Colon (tissue), 2 donors: ENCODE measurements at regions not wholly inside any gene's neighbourhood (a gene's known extent, or its start where the extent isn't known, plus 50 kb on each side); places are given as distances from the start of the nearest gene placed in this dataset.

Experiments used
- FAIRE-seq: peaks from 2 replicates; lab custom pipeline; 2012; peaks lifted over from hg19 to GRCh38; lab: Jason Lieb, UNC
- donor health status: control.
- donor health status: control.

GRCh38 chr3:18675197-18675596, 250.1 kb upstream of the SATB1 start:
- FAIRE-seq = no peak

- no peak for FAIRE-seq
These were observed 247.4 kb upstream of the SATB1 start for GRCh38 chr3:18672561-18672960.

GRCh38 chr3:18670759-18671158, 245.6 kb upstream of the SATB1 start:
- FAIRE-seq = no peak

- no peak for FAIRE-seq
These were observed 244.2 kb upstream of the SATB1 start for GRCh38 chr3:18669374-18669773.

GRCh38 chr3:18667552-18667951, 242.4 kb upstream of the SATB1 start:
- no peak for FAIRE-seq

- FAIRE-seq = no peak
These were observed 241.5 kb upstream of the SATB1 start for GRCh38 chr3:18666655-18667054.

- FAIRE-seq = no peak
These were observed 234.9 kb upstream of the SATB1 start for GRCh38 chr3:18660059-18660458.

- no peak for FAIRE-seq
These were observed 233.0 kb upstream of the SATB1 start for GRCh38 chr3:18657858-18658820.

GRCh38 chr3:18656866-18657265, 231.7 kb upstream of the SATB1 start:
- FAIRE-seq = no peak

- FAIRE-seq = no peak
These were observed 231.3 kb upstream of the SATB1 start for GRCh38 chr3:18656410-18656809.

- no peak for FAIRE-seq
These were observed 230.7 kb upstream of the SATB1 start for GRCh38 chr3:18655827-18656226.

- FAIRE-seq = no peak
These were observed 227.6 kb upstream of the SATB1 start for GRCh38 chr3:18652781-18653180.

- no peak for FAIRE-seq
These were observed 225.6 kb upstream of the SATB1 start for GRCh38 chr3:18650731-18651130.

- no peak for FAIRE-seq
These were observed 224.7 kb upstream of the SATB1 start for GRCh38 chr3:18649666-18650363.

GRCh38 chr3:18648868-18649462, 223.8 kb upstream of the SATB1 start:
- FAIRE-seq = no peak

- no peak for FAIRE-seq
These were observed 223.0 kb upstream of the SATB1 start for GRCh38 chr3:18648159-18648558.

GRCh38 chr3:18645619-18646018, 220.5 kb upstream of the SATB1 start:
- FAIRE-seq = no peak

- FAIRE-seq = no peak
These were observed 218.1 kb upstream of the SATB1 start for GRCh38 chr3:18643281-18643680.

- FAIRE-seq = no peak
These were observed 216.8 kb upstream of the SATB1 start for GRCh38 chr3:18641916-18642315.

GRCh38 chr3:18635215-18635614, 210.1 kb upstream of the SATB1 start:
- FAIRE-seq = peak; percentile 75

GRCh38 chr3:18634461-18634860, 209.3 kb upstream of the SATB1 start:
- no peak for FAIRE-seq

- FAIRE-seq = no peak
These were observed 207.9 kb upstream of the SATB1 start for GRCh38 chr3:18633002-18633401.

- no peak for FAIRE-seq
These were observed 205.2 kb upstream of the SATB1 start for GRCh38 chr3:18630295-18630694.
